Colonic mucosa (tissue), 4 donors: ENCODE measurements at regions not wholly inside any gene's neighbourhood (a gene's known extent, or its start where the extent isn't known, plus 50 kb on each side); places are given as distances from the start of the nearest gene placed in this dataset.

Source experiments
- DNase-seq: peaks from one replicate; pipeline ENCODE4 v3.0.0-alpha.2; 2020
- H3K27ac ChIP-seq: fragments of 200-600 bp; one replicate; pipeline ENCODE4 v1.8.0; 2021
- H3K27me3 ChIP-seq: fragments of 200-600 bp; one replicate; pipeline ENCODE4 v1.8.0; 2021
- H3K36me3 ChIP-seq: fragments of 200-600 bp; one replicate; pipeline ENCODE4 v1.8.0; 2021
- H3K4me1 ChIP-seq: fragments of 200-600 bp; one replicate; pipeline ENCODE4 v1.8.0; 2021; ENCODE audit warnings: mild to moderate bottlenecking
- H3K4me3 ChIP-seq: fragments of 200-600 bp; one replicate; pipeline ENCODE4 v1.8.0; 2021
- H3K9ac ChIP-seq, 2 donors: one replicate each; pipeline ENCODE4 v1.7.0; 2013; ENCODE audit warnings: control low read depth in 2 of 2, low read depth in 2 of 2, low read length in 2 of 2
- H3K9me3 ChIP-seq: fragments of 200-600 bp; one replicate; pipeline ENCODE4 v1.8.0; 2021
- CTCF ChIP-seq: fragments of 200-600 bp; IDR thresholded peaks from one replicate; pipeline ENCODE4 v1.8.0; 2022; ENCODE audit warnings: antibody characterized with exemption, mild to moderate bottlenecking
- intact Hi-C: fragments of 100-400 bp; cut with DNase I; formaldehyde crosslinking; loops from one replicate; pipeline ENCODE4 v1.14.1; 2022
- donor health status: healthy.
- donor health status: DM: no; HTN: no; CAD: no.
- donor health status: DM: no; HTN: no; CAD: no.

- Histone ChIP-seq H3K36me3 (no peaks in the 10 kb centered on the region), H3K27ac (no peak overlapping the region), H3K27me3 (no peaks in the 10 kb centered on the region), H3K4me1 (no peaks in the 10 kb centered on the region), H3K4me3 (no peak overlapping the region), H3K9ac (no peak overlapping the region), H3K9me3 (no peaks in the 10 kb centered on the region)
- no peak for TF ChIP-seq CTCF
- intact Hi-C loops: no loop called here
- DNase-seq: no peak
Observed at GRCh38 chr3:46100812-46101211, 73.5 kb upstream of the XCR1 start.

GRCh38 chr3:46098319-46098761 is 71.1 kb upstream of the XCR1 start:
- no peak for TF ChIP-seq CTCF
- DNase-seq: no peak

GRCh38 chr3:46097691-46098241 is 70.5 kb upstream of the XCR1 start:
- H3K27me3 ChIP-seq: no peaks in the 10 kb centered on the region
- peak overlapping the region; percentile 79 for H3K27ac ChIP-seq
- no peak for DNase-seq
- H3K9ac ChIP-seq: peak overlapping the region; percentile 13 to 56
- intact Hi-C loops: no loop called here
- no peaks in the 10 kb centered on the region for H3K4me1 ChIP-seq
- no peak overlapping the region for H3K4me3 ChIP-seq
- H3K9me3 ChIP-seq: no peaks in the 10 kb centered on the region
- no peaks in the 10 kb centered on the region for H3K36me3 ChIP-seq
- TF ChIP-seq CTCF: no peak

More at GRCh38 chr3:46098319-46098761, 71.1 kb upstream of the XCR1 start:
- no peaks in the 10 kb centered on the region for H3K27me3 ChIP-seq
- intact Hi-C loops: no loop called here
- H3K36me3 ChIP-seq: no peaks in the 10 kb centered on the region
- peak overlapping the region; percentile 79 for H3K27ac ChIP-seq
- H3K4me3 ChIP-seq: no peak overlapping the region
- H3K9me3 ChIP-seq: no peaks in the 10 kb centered on the region
- peak overlapping the region in 1 of 2 donors; percentile 13 for H3K9ac ChIP-seq
- no peaks in the 10 kb centered on the region for H3K4me1 ChIP-seq

GRCh38 chr3:46096781-46097180 is 69.5 kb upstream of the XCR1 start:
- no peaks in the 10 kb centered on the region for H3K9me3 ChIP-seq
- H3K9ac ChIP-seq: no peak overlapping the region
- no peak overlapping the region for H3K27ac ChIP-seq
- TF ChIP-seq CTCF: no peak
- no peaks in the 10 kb centered on the region for H3K27me3 ChIP-seq
- DNase-seq: no peak
- H3K36me3 ChIP-seq: no peaks in the 10 kb centered on the region
- H3K4me3 ChIP-seq: no peak overlapping the region
- intact Hi-C loops: no loop called here
- no peaks in the 10 kb centered on the region for H3K4me1 ChIP-seq

GRCh38 chr3:46096336-46096735 is 69.1 kb upstream of the XCR1 start:
- H3K4me3 ChIP-seq: no peak overlapping the region
- intact Hi-C loops: no loop called here
- no peaks in the 10 kb centered on the region for H3K9me3 ChIP-seq
- no peaks in the 10 kb centered on the region for H3K4me1 ChIP-seq
- peak overlapping the region in 1 of 2 donors; percentile 31 for H3K9ac ChIP-seq
- no peak for TF ChIP-seq CTCF
- no peak for DNase-seq
- no peak overlapping the region for H3K27ac ChIP-seq
- no peaks in the 10 kb centered on the region for H3K27me3 ChIP-seq
- no peaks in the 10 kb centered on the region for H3K36me3 ChIP-seq
